ENCODE measurements at regions not wholly inside any gene's neighbourhood (a gene's known extent, or its start where the extent isn't known, plus 50 kb on each side); places are given as distances from the start of the nearest gene placed in this dataset.

GRCh38 chr2:199160677-199161465 lies 296.9 kb downstream of the SATB2 start:
- Histone ChIP-seq H3K36me3 (ENCODE audit: control insufficient read depth in 4 of 4, insufficient read depth in 3 of 4, low read depth in 1 of 4, low read length in 3 of 4) (no peaks in the 10 kb centered on the region), H3K9me3 (ENCODE audit: control insufficient read depth in 4 of 4, low read length in 3 of 4) (peaks cover 0 to 3% (median 0%) of the 10 kb centered on the region in 4 donors), H3K27me3 (ENCODE audit: control insufficient read depth in 4 of 4, insufficient read depth in 4 of 4, low read length in 3 of 4) (no peaks in the 10 kb centered on the region), H3K4me1 (ENCODE audit: control insufficient read depth in 4 of 4, insufficient read depth in 4 of 4, low read length in 3 of 4) (no peaks in the 10 kb centered on the region), H3K4me3 (ENCODE audit: low read depth in 1 of 3, low read length in 3 of 3) (no peak overlapping the region), H3K27ac (ENCODE audit: low read depth in 1 of 2, low read length in 2 of 2) (no peak overlapping the region), H3K9ac (ENCODE audit: low read depth in 1 of 2, low read length in 2 of 2) (no peak overlapping the region)
- 73% methylated on average over 1 of the region's 1 CpG for WGBS
- DNase-seq (ENCODE audit: low spot score) = no peak
- no peak for TF ChIP-seq SP1 (IDR thresholded peaks at IDR 0.05)
- TF ChIP-seq FOXA2 (IDR thresholded peaks at IDR 0.05) = no peak
- TF ChIP-seq JUND (IDR thresholded peaks at IDR 0.05) = no peak
- no peak for TF ChIP-seq FOXA1 (IDR thresholded peaks at IDR 0.05)
- peak in 1 of 2 donors; percentile 3 for TF ChIP-seq HNF4A (conservative IDR thresholded peaks at IDR 0.05)
- no peak for TF ChIP-seq RXRA (IDR thresholded peaks at IDR 0.05)

GRCh38 chr2:199160081-199160480 lies 297.7 kb downstream of the SATB2 start:
- TF ChIP-seq RXRA (IDR thresholded peaks at IDR 0.05) (no peak), FOXA1 (IDR thresholded peaks at IDR 0.05) (no peak), EGR1 (IDR thresholded peaks at IDR 0.05; ENCODE audit: low read depth in 2 of 2) (no peak), TAF1 (conservative IDR thresholded peaks at IDR 0.05) (no peak), ATF3 (IDR thresholded peaks at IDR 0.05) (no peak)
- H3K27ac ChIP-seq (ENCODE audit: low read depth in 1 of 2, low read length in 2 of 2) = no peak overlapping the region

GRCh38 chr2:199148076-199148845 lies 309.5 kb downstream of the SATB2 start:
- H3K9me3 ChIP-seq (ENCODE audit: control insufficient read depth in 4 of 4, low read length in 3 of 4) = peaks cover 0 to 3% (median 0%) of the 10 kb centered on the region in 4 donors
- no peaks in the 10 kb centered on the region for H3K27me3 ChIP-seq (ENCODE audit: control insufficient read depth in 4 of 4, insufficient read depth in 4 of 4, low read length in 3 of 4)
- H3K4me1 ChIP-seq (ENCODE audit: control insufficient read depth in 4 of 4, insufficient read depth in 4 of 4, low read length in 3 of 4) = no peaks in the 10 kb centered on the region
- DNase-seq (ENCODE audit: low spot score) = no peak
- no peaks in the 10 kb centered on the region for H3K36me3 ChIP-seq (ENCODE audit: control insufficient read depth in 4 of 4, insufficient read depth in 3 of 4, low read depth in 1 of 4, low read length in 3 of 4)
- WGBS = 64% methylated on average over 3 of the region's 3 CpGs
- H3K27ac ChIP-seq (ENCODE audit: low read depth in 1 of 2, low read length in 2 of 2) = no peak overlapping the region
- TF ChIP-seq, protein P1, sequence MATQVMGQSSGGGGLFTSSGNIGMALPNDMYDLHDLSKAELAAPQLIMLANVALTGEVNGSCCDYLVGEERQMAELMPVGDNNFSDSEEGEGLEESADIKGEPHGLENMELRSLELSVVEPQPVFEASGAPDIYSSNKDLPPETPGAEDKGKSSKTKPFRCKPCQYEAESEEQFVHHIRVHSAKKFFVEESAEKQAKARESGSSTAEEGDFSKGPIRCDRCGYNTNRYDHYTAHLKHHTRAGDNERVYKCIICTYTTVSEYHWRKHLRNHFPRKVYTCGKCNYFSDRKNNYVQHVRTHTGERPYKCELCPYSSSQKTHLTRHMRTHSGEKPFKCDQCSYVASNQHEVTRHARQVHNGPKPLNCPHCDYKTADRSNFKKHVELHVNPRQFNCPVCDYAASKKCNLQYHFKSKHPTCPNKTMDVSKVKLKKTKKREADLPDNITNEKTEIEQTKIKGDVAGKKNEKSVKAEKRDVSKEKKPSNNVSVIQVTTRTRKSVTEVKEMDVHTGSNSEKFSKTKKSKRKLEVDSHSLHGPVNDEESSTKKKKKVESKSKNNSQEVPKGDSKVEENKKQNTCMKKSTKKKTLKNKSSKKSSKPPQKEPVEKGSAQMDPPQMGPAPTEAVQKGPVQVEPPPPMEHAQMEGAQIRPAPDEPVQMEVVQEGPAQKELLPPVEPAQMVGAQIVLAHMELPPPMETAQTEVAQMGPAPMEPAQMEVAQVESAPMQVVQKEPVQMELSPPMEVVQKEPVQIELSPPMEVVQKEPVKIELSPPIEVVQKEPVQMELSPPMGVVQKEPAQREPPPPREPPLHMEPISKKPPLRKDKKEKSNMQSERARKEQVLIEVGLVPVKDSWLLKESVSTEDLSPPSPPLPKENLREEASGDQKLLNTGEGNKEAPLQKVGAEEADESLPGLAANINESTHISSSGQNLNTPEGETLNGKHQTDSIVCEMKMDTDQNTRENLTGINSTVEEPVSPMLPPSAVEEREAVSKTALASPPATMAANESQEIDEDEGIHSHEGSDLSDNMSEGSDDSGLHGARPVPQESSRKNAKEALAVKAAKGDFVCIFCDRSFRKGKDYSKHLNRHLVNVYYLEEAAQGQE (IDR thresholded peaks at IDR 0.05) = no peak
- TF ChIP-seq TAF1 (conservative IDR thresholded peaks at IDR 0.05) = no peak
- TF ChIP-seq HNF4A (conservative IDR thresholded peaks at IDR 0.05) = no peak
- no peak for TF ChIP-seq ATF3 (IDR thresholded peaks at IDR 0.05)
- TF ChIP-seq ZBTB33 (IDR thresholded peaks at IDR 0.05) = no peak
- no peak for TF ChIP-seq RAD21 (IDR thresholded peaks at IDR 0.05)
- no peak for TF ChIP-seq FOXA2 (IDR thresholded peaks at IDR 0.05)
- TF ChIP-seq FOXA1 (IDR thresholded peaks at IDR 0.05) = no peak
- no peak overlapping the region for H3K9ac ChIP-seq (ENCODE audit: low read depth in 1 of 2, low read length in 2 of 2)
- no peak overlapping the region for H3K4me3 ChIP-seq (ENCODE audit: low read depth in 1 of 3, low read length in 3 of 3)

More at GRCh38 chr2:199160081-199160480, 297.7 kb downstream of the SATB2 start:
- no peaks in the 10 kb centered on the region for H3K27me3 ChIP-seq (ENCODE audit: control insufficient read depth in 4 of 4, insufficient read depth in 4 of 4, low read length in 3 of 4)
- no peaks in the 10 kb centered on the region for H3K4me1 ChIP-seq (ENCODE audit: control insufficient read depth in 4 of 4, insufficient read depth in 4 of 4, low read length in 3 of 4)
- H3K36me3 ChIP-seq (ENCODE audit: control insufficient read depth in 4 of 4, insufficient read depth in 3 of 4, low read depth in 1 of 4, low read length in 3 of 4) = no peaks in the 10 kb centered on the region
- DNase-seq (ENCODE audit: low spot score) = no peak
- 82% methylated on average over 4 of the region's 4 CpGs for WGBS
- H3K4me3 ChIP-seq (ENCODE audit: low read depth in 1 of 3, low read length in 3 of 3) = no peak overlapping the region
- H3K9ac ChIP-seq (ENCODE audit: low read depth in 1 of 2, low read length in 2 of 2) = no peak overlapping the region
- peaks cover 0 to 3% (median 0%) of the 10 kb centered on the region in 4 donors for H3K9me3 ChIP-seq (ENCODE audit: control insufficient read depth in 4 of 4, low read length in 3 of 4)

Measured in liver (tissue), 7 donors.